GM18520 (cell line): ENCODE measurements at regions not wholly inside any gene's neighbourhood (a gene's known extent, or its start where the extent isn't known, plus 50 kb on each side); places are given as distances from the start of the nearest gene placed in this dataset.

ENCODE experiments used
- ATAC-seq: cut with Tn5 transposase; IDR thresholded peaks from one replicate; pipeline ENCODE4 v1.9.1; 2021; ENCODE audit not compliant: unreplicated experiment

DNA sequence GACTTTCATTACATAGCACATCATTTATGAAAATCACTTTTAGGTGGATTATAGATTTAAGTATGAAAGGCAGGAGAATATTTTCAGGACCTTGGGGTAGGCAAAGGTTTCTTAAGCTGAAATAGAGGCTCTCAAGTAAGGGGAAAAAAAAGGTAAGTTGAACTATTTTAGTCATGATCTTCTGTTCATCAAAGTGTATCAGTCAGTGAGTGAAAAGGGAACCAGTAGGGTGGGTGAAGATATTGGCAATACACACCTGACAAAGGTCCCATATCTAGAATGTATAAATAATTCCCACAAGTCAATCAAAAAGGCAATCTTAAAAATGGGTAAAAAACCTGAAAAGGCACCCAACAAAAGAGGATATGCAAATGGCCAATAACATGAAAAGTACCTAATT lies 218.6 kb downstream of the KLF13 start:
- no peak for ATAC-seq

DNA sequence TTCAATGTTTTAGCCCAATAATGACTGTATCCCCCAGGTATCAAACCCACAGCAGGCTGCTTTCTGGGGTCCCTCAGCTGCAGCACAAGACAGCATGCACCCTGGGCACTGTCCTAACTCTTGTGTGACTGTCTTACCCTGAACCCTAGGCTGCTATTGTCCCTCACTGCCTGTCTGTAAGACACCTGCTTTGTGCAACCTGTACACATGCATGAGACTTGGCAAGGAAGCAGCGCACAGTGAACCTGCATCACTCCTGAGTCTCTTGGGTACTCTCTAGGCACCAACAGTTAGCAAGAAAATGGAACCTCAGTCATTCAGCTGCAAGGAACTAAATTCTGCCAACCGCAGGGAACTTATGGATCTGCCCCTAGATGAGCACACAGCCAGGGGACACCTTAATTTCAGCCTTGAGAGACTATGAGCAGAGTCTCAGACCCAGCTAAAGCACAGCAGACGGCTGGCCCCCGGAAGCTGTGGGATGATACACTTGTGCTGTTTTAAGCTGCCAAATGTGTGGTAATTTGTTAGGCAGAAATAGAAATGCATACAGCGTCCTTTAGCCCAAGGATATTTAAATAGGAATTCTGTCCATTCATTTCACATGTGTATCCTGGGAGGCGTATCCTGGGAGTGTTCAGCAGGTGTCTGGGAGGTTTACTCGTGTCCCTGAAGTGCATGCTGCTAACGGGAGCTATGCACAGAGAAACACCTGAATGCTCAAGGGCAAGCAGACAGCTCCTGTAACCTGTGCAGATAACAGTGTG lies 223.8 kb downstream of the KLF13 start:
- ATAC-seq, result no peak

DNA sequence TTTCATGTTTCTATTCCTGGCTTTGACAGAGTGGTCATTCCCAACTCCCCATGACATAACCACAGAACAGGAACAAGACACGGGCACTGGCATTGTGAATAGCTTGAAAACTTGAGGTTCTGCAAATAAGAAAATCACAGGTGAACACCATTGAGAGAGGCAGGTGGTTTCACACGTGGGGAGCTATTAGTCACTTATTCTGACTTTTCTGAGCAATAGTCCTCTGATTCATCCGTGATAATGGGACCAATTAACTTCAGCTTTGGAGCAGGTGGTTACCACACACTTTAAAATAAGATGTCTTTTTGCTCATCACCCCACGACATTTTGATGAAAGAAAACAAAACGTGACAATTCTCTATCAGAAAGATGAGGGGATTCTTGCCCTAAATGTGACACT lies 224.7 kb downstream of the KLF13 start:
- no peak for ATAC-seq

DNA sequence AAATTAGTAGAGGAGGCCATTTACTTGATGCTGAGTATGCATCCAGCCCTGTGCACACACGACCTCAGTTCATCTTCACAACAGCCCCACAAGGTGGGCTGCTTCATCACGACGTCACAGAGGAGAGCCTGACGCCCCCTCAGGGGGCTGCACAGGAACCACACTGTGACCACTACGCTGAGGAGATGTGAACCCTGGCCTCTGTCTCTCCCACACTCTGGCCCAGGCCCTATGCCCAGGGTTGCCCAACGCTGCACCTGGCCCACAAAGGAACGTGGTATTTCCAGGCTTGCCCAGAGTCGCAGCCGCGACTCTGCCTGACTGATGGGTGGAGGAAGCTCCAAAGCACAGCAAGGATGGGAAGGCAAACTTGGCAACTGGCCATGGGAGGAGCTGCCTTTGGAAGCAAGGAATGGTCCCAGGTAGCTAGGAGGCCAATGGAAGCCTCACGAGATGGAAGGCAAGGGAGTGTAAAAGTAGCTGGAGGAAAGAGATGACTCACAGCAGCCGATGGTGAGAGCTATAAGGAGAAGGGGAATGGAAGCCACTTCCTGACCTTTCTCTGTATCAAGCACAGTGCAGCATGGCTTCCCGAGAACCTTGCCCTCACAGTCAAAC lies 226.0 kb downstream of the KLF13 start:
- ATAC-seq, result no peak

DNA sequence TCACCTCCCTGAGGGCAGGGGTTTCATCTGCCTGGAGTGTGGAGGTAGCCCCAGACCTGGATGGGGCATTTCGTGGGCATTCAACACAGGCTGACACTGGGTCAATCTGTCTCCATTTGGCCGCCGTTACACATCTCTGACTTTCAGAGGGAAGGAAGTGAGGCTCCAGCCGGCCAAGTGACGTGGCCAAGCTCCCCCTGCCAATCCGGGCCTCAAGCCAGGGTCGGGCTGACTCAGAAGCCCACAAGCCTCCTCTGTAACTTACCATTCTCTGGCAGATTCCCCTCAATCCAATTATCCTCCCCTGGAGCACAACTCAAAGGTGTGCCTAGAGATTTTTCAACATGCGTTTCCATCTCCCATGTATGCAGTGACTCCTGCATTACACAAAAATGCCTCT lies 227.6 kb downstream of the KLF13 start:
- ATAC-seq, result no peak

DNA sequence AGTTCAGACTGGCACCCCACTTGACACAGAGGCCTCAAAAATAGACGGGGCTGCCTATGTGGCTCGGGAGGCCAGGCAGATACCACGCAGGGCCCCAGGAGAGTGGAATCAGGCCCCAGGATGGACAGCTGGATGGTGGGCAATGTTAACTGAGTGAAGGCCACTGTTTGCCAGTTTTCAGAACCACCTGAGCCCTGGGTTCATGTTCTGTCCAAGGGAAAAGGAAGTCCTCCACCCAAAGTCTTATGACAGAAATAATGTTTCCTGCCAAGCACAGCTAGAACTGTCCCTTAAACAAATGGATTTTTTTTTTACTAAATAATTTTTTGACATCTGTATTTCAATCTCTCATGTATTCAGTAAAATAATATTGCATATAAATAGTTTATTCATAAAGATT lies 228.4 kb downstream of the KLF13 start:
- ATAC-seq, result no peak

DNA sequence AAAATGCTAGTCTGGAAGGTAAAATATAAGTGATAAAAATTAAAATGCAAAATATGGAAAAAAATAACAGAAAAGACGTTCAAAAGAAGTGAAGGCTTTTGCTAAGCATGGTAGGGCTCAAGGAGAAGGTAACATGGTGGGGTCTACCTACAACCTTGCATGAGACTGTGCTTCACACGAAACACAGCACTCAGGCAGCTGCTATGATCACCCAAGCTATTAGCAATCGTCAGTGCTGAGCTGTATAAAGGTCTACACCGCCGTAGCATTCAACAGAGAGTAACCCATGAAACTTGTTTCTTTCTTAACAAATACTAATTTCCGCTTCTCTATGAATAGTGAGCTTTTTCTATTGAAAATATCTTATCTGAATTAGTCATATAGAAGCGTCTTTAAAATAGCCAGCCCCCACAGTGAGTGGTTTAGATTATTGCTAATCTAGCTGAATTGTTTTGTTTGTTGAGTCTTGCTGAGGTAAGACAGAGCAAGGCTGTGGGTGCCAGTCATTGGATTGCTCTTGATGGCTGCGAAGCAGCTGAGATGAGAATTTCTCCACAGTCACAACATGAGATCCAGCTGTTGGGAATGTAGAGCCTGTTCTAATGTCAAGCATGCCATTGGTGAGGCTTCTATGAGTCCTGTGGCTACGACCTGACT lies 230.0 kb downstream of the KLF13 start:
- no peak for ATAC-seq

DNA sequence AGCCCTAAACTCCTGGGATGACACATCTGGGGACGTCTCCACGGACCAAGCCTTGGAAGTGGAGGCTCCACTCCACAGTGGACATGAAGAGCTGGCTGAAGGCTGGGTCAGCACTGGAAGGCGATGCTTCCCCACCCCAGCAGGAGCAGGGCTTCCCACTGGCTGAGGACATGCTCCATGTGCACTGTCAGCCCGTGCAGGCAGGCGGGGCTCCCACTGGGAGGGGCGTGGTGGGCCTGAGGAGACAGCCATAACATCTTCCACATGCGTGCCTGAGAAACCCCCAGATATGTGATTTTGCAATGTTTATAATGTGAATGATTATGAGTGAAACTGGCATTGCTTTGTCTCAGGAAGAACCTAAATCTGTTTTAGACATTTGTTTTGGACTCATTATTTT lies 231.3 kb downstream of the KLF13 start:
- ATAC-seq, result no peak

DNA sequence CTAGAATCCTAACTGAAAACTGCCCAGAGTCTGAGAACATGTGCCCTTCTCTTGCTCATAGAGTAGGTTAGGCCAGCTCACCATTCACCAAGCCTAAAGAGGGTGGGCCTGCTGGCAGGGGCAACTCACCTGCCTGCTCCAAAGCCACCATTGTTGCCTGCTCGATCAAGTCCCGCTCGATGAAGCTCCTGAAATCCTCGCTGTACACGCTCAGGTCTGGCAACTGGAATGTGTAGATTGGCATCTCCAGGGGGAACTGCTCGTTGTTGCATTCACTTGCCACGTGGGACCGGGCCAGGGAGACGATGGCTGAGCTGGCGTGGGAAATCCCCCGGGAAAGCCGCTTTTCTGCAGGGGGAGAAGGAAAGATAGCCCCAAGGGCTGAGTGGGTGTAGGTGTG lies 232.2 kb downstream of the KLF13 start:
- ATAC-seq, result no peak

DNA sequence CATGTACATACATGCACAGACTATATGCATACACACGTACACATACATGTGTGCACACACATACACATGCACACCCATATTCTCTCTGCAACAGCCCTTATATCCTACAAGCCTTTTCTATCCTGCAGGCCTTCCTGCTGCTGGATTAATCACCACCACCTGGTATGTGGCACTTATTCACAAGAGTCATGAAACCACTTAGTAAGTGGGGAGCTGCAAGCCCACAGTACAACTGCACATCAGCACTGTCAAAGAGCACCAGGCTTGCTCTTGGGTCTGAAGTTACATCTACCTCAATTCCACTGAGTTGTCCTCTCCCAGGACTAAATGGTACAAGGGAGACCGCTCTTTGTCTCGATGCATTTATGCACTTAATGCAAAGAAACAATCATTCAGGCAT lies 233.2 kb downstream of the KLF13 start:
- no peak for ATAC-seq

DNA sequence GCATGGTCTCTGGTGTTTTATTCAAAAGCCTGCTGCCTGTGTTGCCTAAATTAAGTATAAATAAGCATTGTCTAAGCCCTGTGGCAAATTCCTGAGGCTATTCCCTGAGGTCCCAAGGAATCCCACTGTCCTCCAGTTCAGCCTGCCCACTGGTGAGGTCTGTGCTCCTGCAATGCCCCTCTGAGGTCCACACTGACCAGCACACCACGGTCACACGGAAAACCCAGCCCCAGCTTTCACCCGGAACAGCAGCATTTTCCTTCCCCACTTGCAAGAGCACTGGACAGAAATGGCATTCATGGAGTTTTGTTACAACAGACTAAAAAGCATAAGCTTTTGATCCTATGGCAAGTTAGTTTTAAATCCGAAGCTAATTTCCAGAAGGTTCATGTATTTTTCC lies 234.0 kb downstream of the KLF13 start:
- no peak for ATAC-seq

DNA sequence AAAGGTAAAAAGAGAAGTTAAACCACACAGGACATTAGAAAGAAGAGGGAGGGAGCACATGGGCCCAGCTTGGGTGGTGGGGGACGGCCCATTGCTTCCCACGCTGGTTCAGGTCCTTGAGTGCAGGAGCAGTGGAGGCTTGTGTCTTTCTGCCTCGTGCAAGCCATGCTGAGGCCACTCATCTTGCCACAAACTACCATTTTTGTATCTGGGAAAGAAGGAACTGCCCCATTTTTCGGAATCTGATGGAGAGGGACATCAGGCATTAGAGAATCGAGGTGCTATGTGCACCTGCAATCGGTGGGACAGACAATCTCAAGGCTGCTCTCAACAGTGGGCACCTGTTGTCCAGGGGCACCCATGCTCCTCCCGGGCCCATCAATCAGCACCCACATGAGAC lies 234.5 kb downstream of the KLF13 start:
- no peak for ATAC-seq

DNA sequence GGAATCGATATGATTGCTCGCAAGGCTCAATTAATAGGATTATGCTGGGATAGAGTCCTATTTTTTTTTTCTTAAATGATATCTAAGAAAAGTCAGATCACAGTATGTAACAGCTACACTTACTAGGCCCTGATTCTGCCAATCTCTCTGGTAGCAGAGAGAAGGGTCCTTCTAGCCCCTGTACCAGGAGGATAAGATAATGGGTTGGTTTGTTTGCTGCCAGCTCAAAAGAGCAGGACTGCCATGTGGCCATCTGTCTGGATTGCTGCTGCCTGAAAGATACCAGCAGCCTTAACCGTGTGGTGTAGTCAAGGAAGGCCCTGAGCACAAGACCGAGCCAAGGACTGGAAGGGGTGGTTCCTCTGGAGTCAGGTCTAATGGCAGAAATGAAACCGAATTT lies 236.4 kb downstream of the KLF13 start:
- ATAC-seq, result no peak

DNA sequence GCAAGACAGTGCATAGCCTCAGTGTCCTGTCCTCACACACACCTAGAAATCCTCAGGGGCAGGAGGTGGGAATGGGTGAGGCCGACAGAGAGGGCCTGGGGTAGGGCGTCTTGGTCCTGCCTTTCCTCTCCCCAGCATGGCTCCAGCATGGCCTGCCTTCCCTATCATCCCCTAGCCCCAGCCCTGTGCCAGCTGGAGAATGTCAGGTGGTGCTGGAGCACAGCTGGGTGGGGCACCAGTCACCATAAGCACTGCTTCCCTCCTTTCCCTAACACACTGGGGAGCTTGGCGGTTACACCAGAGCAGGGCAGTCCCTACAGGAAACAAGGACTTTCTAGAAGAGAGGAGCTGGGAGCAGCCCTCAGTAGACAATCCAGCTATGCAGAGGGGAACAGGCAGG lies 236.8 kb downstream of the KLF13 start:
- ATAC-seq, result no peak

DNA sequence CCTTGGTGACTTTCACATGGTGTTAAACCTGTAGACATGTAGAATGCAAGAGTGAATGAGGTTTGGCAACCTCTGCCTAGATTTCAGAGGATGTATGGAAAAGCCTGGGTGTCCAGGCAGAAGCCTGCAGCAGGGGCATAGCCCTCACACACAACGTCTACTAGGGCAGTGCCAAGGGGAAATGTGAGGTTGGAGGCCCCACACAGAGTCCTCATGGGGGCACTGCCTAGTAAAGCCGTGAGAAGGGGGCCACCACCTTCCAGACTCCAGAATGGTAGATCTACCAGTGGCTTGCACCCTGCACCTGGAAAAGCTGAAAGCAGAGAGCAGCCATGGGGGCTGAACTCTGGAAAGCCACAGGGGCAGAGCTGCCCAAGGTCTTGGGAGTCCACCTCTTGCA lies 241.2 kb downstream of the KLF13 start:
- no peak for ATAC-seq

DNA sequence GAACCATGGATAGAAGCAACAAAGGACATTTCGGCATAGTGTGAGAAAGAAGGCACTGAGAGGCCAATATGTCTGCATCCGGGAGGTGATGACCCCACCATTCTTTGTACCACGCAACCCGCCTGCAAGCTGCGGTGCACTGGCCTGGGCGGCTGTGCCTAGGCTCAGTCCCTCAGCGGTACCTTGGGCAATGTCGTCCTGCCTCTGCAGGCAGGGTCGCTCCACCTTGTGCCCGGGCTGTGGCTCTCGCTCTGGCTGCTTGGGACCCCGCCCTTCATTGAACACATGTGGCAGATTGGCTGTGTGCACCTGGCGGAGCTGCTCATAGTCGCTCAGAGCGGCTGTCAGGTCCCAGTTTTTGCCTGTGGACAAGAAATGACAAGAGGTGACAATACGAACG lies 243.2 kb downstream of the KLF13 start:
- ATAC-seq, result no peak

DNA sequence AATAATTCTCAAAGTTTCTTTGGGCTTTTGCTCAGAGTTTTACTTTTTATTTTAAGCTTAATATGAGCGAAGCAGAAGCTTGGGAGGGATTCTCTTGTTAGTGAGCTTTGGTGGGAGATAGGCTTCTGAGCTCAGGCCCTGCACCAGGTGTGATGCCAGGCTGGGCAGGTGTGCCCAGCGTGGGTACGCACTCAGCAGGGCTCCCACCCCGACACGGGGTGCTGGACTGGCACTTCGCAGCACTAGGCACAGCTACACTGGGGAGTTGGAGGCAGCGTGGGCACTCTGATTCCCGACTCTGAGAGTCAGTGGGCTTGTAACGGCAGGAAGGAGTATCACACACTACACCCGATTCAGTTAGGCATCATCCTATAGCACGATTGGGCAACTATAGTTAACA lies 244.0 kb downstream of the KLF13 start:
- no peak for ATAC-seq

DNA sequence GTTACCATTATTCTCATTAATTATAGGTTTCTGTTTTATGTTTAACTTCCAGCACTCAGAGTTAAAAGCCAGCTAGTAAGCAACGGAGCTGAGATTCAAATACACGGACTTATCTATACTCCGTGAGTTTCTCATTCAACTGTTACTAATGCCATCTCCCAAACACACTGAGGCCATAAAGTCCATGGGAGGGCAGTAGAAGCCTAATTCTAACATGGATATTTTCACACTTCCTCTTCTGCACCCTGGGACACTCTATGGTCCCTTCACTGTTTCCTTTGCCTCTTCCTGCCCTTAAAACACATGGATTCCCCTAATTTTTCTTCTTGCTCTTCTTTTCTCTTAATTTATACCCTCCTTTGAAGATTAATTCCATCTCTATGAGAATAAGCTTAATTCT lies 245.0 kb downstream of the KLF13 start:
- no peak for ATAC-seq

DNA sequence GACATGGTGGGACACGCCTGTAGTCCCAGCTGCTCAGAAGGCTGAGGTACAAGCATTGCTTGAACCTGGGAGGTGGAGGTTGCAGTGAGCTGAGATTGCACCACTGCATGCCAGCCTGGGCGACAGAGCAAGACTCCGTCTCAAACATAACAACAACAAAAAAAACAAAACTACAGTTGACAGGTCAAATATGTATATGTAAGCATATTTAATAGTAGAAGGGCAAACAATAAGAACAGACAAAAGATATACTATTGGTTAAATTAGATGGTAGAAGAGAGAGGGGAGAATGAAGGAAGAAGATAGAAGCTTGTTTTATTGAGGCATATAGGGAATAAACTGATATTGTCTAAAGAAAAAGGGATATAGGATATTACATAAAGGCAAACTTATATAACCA lies 247.1 kb downstream of the KLF13 start:
- ATAC-seq, result no peak

DNA sequence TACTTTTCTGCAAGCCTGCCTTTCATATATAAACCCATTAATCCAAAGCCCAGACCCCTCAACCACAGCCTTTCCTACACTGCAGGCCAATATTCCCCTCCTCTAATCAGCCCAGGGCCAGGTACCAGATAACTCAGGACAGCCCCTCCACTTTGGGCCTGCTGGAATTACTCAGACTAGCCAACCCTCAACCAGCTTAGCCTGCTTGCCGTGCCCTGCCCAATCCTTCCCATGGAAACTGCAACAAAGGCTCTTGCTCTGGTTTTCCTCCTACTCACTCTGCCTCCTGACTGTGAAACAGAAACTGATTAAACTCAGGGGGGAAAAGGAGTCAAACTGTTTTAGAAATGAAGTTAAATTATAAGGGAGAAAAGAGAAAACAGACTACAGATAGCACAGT lies 248.1 kb downstream of the KLF13 start:
- ATAC-seq, result no peak

DNA sequence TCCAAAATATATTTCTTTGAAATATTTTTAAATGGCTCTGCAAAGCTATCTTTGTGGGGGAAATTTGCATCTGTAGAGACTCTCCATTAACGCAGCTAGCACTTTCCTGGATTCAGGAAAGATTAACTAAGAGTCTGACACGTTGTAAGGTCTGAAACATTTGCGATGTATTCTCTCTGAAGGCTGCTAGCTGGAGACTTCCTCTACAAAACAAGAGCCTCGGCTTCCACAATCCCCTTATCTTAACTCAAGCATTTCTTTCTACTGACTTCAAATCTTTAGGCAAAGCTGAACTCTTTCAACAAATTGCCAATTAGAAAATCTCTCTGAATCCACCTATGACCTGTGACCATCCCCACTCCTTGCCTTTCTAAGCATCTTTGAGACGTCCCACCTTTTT lies 250.5 kb downstream of the KLF13 start:
- ATAC-seq, result no peak

DNA sequence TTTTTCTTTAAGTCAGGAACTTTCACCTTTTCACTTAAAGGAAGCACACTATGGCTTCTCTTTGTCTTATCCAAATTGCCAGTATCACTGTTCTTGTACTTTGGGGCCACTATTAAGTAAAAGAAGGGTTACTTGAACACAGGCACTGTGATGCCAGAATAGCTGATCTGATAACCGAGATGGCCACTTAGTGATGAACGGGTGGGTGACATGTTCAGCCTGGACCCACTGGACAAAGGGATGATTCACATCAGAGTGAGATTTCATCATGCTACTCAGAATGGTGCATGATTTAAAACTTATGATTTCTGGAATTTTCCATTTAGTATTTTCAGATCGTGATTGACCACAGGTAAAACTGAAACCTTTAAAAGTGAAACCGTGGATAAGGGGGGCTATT lies 252.6 kb downstream of the KLF13 start:
- no peak for ATAC-seq

DNA sequence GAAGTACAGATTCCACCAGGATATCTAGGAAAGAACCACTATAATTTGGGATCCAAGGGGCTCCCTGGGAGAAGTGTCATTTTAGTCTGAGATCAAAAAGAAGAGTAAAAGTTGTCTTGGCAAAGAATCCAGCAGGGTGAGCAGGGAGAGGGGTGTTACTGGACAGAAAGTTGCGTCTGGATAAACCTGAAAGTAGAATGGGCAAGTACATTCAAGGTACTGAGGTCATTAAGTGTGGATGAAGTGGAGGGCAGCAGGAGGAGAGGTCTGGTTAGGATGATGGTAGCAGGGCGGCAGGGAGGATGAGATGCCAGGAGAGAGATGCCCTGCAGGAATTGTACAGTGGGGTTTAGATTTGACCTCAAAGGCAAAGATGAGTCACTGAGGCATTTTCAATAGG lies 253.3 kb downstream of the KLF13 start:
- no peak for ATAC-seq
